ENCODE measurements at regions not wholly inside any gene's neighbourhood (a gene's known extent, or its start where the extent isn't known, plus 50 kb on each side); places are given as distances from the start of the nearest gene placed in this dataset.
"Not testable (repeated sequence)": the region's sequence is repeated elsewhere in the genome, so short reads cannot be mapped to it uniquely, and the experiment has no call there.

- no peak for DNase-seq
Measured at GRCh38 chr1:234770924-234771540, 161.1 kb upstream of the IRF2BP2 start.

GRCh38 chr1:234769986-234770795, 160.2 kb upstream of the IRF2BP2 start:
- DNase-seq: no peak

- DNase-seq: no peak
Measured at GRCh38 chr1:234769284-234769985, 159.5 kb upstream of the IRF2BP2 start.

GRCh38 chr1:234768569-234769283, 158.7 kb upstream of the IRF2BP2 start:
- no peak for DNase-seq

- peak; percentile 37 to 61 (median 59) for DNase-seq
Measured at GRCh38 chr1:234768171-234768568, 158.2 kb upstream of the IRF2BP2 start.

- DNase-seq: no peak
Measured at GRCh38 chr1:234765672-234766071, 155.7 kb upstream of the IRF2BP2 start.

- no peak for DNase-seq
Measured at GRCh38 chr1:234765181-234765580, 155.2 kb upstream of the IRF2BP2 start.

- no peak for DNase-seq
Measured at GRCh38 chr1:234763910-234764309, 153.9 kb upstream of the IRF2BP2 start.

- no peak for DNase-seq
Measured at GRCh38 chr1:234763367-234763766, 153.4 kb upstream of the IRF2BP2 start.

GRCh38 chr1:234762127-234762526, 152.1 kb upstream of the IRF2BP2 start:
- DNase-seq: not testable (repeated sequence)

GRCh38 chr1:234760303-234760723, 150.3 kb upstream of the IRF2BP2 start:
- no peak for DNase-seq

- no peak for DNase-seq
Measured at GRCh38 chr1:234759888-234760287, 149.9 kb upstream of the IRF2BP2 start.

- DNase-seq: peak in 2 of 3 donors; percentile 19 to 38
Measured at GRCh38 chr1:234758851-234759250, 148.9 kb upstream of the IRF2BP2 start.

GRCh38 chr1:234756857-234757256, 146.9 kb upstream of the IRF2BP2 start:
- DNase-seq: no peak

- no peak for DNase-seq
Measured at GRCh38 chr1:234756066-234756774, 146.2 kb upstream of the IRF2BP2 start.

- peak; percentile 81 to 83 (median 81) for DNase-seq
Measured at GRCh38 chr1:234755449-234755863, 145.5 kb upstream of the IRF2BP2 start.

GRCh38 chr1:234753979-234754378, 144.0 kb upstream of the IRF2BP2 start:
- no peak for DNase-seq

- DNase-seq: no peak
Measured at GRCh38 chr1:234752927-234753326, 142.9 kb upstream of the IRF2BP2 start.

GRCh38 chr1:234751678-234752077, 141.7 kb upstream of the IRF2BP2 start:
- no peak for DNase-seq

GRCh38 chr1:234750922-234751627, 141.1 kb upstream of the IRF2BP2 start:
- no peak for DNase-seq

GRCh38 chr1:234748713-234749112, 138.7 kb upstream of the IRF2BP2 start:
- DNase-seq: no peak

- DNase-seq: peak; percentile 64 to 73 (median 64)
Measured at GRCh38 chr1:234748066-234748465, 138.1 kb upstream of the IRF2BP2 start.
